ENCODE measurements at regions not wholly inside any gene's neighbourhood (a gene's known extent, or its start where the extent isn't known, plus 50 kb on each side); places are given as distances from the start of the nearest gene placed in this dataset.

GRCh38 chr9:134215699-134216448 lies 51.5 kb upstream of the RNU6ATAC start:
- TF ChIP-seq, protein P1, sequence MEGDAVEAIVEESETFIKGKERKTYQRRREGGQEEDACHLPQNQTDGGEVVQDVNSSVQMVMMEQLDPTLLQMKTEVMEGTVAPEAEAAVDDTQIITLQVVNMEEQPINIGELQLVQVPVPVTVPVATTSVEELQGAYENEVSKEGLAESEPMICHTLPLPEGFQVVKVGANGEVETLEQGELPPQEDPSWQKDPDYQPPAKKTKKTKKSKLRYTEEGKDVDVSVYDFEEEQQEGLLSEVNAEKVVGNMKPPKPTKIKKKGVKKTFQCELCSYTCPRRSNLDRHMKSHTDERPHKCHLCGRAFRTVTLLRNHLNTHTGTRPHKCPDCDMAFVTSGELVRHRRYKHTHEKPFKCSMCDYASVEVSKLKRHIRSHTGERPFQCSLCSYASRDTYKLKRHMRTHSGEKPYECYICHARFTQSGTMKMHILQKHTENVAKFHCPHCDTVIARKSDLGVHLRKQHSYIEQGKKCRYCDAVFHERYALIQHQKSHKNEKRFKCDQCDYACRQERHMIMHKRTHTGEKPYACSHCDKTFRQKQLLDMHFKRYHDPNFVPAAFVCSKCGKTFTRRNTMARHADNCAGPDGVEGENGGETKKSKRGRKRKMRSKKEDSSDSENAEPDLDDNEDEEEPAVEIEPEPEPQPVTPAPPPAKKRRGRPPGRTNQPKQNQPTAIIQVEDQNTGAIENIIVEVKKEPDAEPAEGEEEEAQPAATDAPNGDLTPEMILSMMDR (IDR thresholded peaks at IDR 0.05; ENCODE audit: low read depth, low read length, poor library complexity, severe bottlenecking), result no peak
- no peak for TF ChIP-seq EZH2phosphoT487 (IDR thresholded peaks at IDR 0.05; ENCODE audit: borderline replicate concordance, low read length)

Data from DOHH2 (cell line).